H1 (cell line): ENCODE measurements at regions not wholly inside any gene's neighbourhood (a gene's known extent, or its start where the extent isn't known, plus 50 kb on each side); places are given as distances from the start of the nearest gene placed in this dataset.

Source experiments
- CTCF ChIA-PET: fragments of 300-600 bp; sonication (Branson Sonifier 250); formaldehyde crosslinking; loops from one replicate; lab custom pipeline; 2021; ENCODE audit not compliant: partially characterized antibody; lab: Charles Lee
- POLR2A ChIA-PET: fragments of 300-600 bp; sonication (Branson Sonifier 250); formaldehyde crosslinking; loops from one replicate; lab custom pipeline; 2021; ENCODE audit warnings: inconsistent platforms; ENCODE audit not compliant: partially characterized antibody; lab: Charles Lee
- DNase-seq, 2 experiments: peaks; one replicate each; pipeline versions ENCODE4 v3.0.0 to v3.0.0-alpha.2; 2010 to 2022; ENCODE audit warnings: low spot score in 2 of 2, low read depth in 1 of 2, mixed read lengths in 1 of 2
- FAIRE-seq: peaks from 2 replicates; lab custom pipeline; 2011; peaks lifted over from hg19 to GRCh38; lab: Jason Lieb, UNC
- H2AFZ ChIP-seq: 2 replicates; pipeline ENCODE4 v1.8.1; 2012; ENCODE audit warnings: low read length, inconsistent platforms
- H2AK5ac ChIP-seq: 2 replicates; pipeline ENCODE4 v1.6.1; 2013; ENCODE audit warnings: low read depth, low read length
- H2BK120ac ChIP-seq: replicated peaks from 2 replicates; pipeline ENCODE3; 2013; ENCODE audit warnings: low read depth, low read length, inconsistent platforms
- H2BK12ac ChIP-seq: 2 replicates; pipeline ENCODE4 v1.6.1; 2013; ENCODE audit warnings: low read depth, low read length
- H2BK15ac ChIP-seq: 2 replicates; pipeline ENCODE4 v1.6.1; 2013; ENCODE audit warnings: low read length
- H2BK20ac ChIP-seq: 2 replicates; pipeline ENCODE4 v1.6.1; 2013; ENCODE audit warnings: low read length
- H2BK5ac ChIP-seq: 2 replicates; pipeline ENCODE4 v1.6.1; 2013; ENCODE audit warnings: low read depth, low read length
- H3K14ac ChIP-seq: 2 replicates; pipeline ENCODE4 v1.6.1; 2013; ENCODE audit warnings: inconsistent platforms; ENCODE audit not compliant: insufficient read length
- H3K18ac ChIP-seq: 2 replicates; pipeline ENCODE4 v1.6.1; 2013; ENCODE audit warnings: low read length; ENCODE audit errors: extremely low read depth
- H3K23ac ChIP-seq: 2 replicates; pipeline ENCODE4 v1.6.1; 2013; ENCODE audit warnings: inconsistent platforms; ENCODE audit not compliant: insufficient read length
- H3K23me2 ChIP-seq: 2 replicates; pipeline ENCODE4 v1.6.1; 2013; ENCODE audit warnings: low read depth, low read length
- H3K27ac ChIP-seq: 2 replicates; pipeline ENCODE4 v1.6.1; 2011; ENCODE audit warnings: low read depth, low read length, inconsistent platforms
- H3K27me3 ChIP-seq, 4 experiments: replicated peaks in 1 of 4; 1 replicate in 1 of 4; 2 replicates in 3 of 4; pipeline versions ENCODE4 v1.6.1 to v1.8.1; 2011 to 2013; ENCODE audit warnings: low read length in 3 of 4, mild to moderate bottlenecking in 3 of 4, inconsistent platforms in 2 of 4, mixed read lengths in 2 of 4, moderate library complexity in 1 of 4; ENCODE audit not compliant: control insufficient read depth in 3 of 4, insufficient read depth in 3 of 4; ENCODE audit errors: extremely low read depth in 1 of 4
- H3K36me3 ChIP-seq, 4 experiments: 2 replicates each; pipeline versions ENCODE4 v1.6.1 to v1.8.1; 2011 to 2013; ENCODE audit warnings: mild to moderate bottlenecking in 4 of 4, low read length in 3 of 4, moderate library complexity in 2 of 4, control low read depth in 1 of 4, inconsistent platforms in 1 of 4; ENCODE audit not compliant: insufficient read depth in 4 of 4, control insufficient read depth in 2 of 4
- H3K4ac ChIP-seq: replicated peaks from 2 replicates; pipeline ENCODE3; 2013; ENCODE audit warnings: low read length, low read depth, mixed read lengths, inconsistent platforms; ENCODE audit not compliant: insufficient read length
- H3K4me1 ChIP-seq, 4 experiments: replicated peaks in 1 of 4; 1 replicate in 1 of 4; 2 replicates in 3 of 4; pipeline versions ENCODE4 v1.6.1 to v1.8.1; 2011 to 2013; ENCODE audit warnings: low read length in 3 of 4, inconsistent platforms in 2 of 4, mixed read lengths in 1 of 4; ENCODE audit not compliant: insufficient read depth in 4 of 4, control insufficient read depth in 3 of 4
- H3K4me2 ChIP-seq, 2 experiments: 2 replicates each; pipeline versions ENCODE4 v1.6.1 to v1.8.1; 2011 to 2013; ENCODE audit warnings: low read depth in 2 of 2, low read length in 2 of 2, control low read depth in 1 of 2, inconsistent platforms in 1 of 2, mild to moderate bottlenecking in 1 of 2; ENCODE audit not compliant: insufficient read depth in 1 of 2
- H3K4me3 ChIP-seq, 4 experiments: fragments of 200-600, 300-600 bp in 1 of 4; sonication (generic), shearing (Covaris generic), sonication (Bioruptor Twin) in 1 of 4; 2 replicates each; pipeline versions ENCODE4 v1.5.1 to v1.8.1; 2011 to 2016; ENCODE audit warnings: low read length in 4 of 4, low read depth in 3 of 4, control low read depth in 2 of 4, inconsistent platforms in 2 of 4, mild to moderate bottlenecking in 2 of 4, mixed read lengths in 1 of 4, moderate library complexity in 1 of 4; ENCODE audit not compliant: insufficient read depth in 2 of 4; ENCODE audit errors: extremely low read depth in 1 of 4
- H3K56ac ChIP-seq: replicated peaks from 2 replicates; pipeline ENCODE3; 2013; ENCODE audit warnings: low read depth, mild to moderate bottlenecking, mixed read lengths, low read length, inconsistent platforms; ENCODE audit not compliant: insufficient read length
- H3K79me1 ChIP-seq: 2 replicates; pipeline ENCODE4 v1.6.1; 2013; ENCODE audit warnings: low read depth, low read length, control low read depth
- H3K79me2 ChIP-seq, 2 experiments: 2 replicates each; pipeline versions ENCODE4 v1.6.1 to v1.8.1; 2012 to 2013; ENCODE audit warnings: low read length in 2 of 2, mild to moderate bottlenecking in 2 of 2, inconsistent platforms in 1 of 2; ENCODE audit not compliant: insufficient read depth in 2 of 2, control insufficient read depth in 1 of 2
- H3K9ac ChIP-seq, 4 experiments: replicated peaks in 1 of 4; 1 replicate in 1 of 4; 2 replicates in 3 of 4; pipeline versions ENCODE4 v1.6.1 to v1.8.1; 2011 to 2013; ENCODE audit warnings: low read depth in 3 of 4, low read length in 3 of 4, control low read depth in 2 of 4, mild to moderate bottlenecking in 2 of 4, moderate library complexity in 2 of 4, inconsistent platforms in 1 of 4; ENCODE audit errors: extremely low read depth in 1 of 4
- H3K9me3 ChIP-seq, 2 experiments: 2 replicates each; pipeline versions ENCODE4 v1.6.1 to v1.8.1; 2012 to 2013; ENCODE audit warnings: mild to moderate bottlenecking in 2 of 2, moderate library complexity in 2 of 2, control low read depth in 1 of 2, inconsistent platforms in 1 of 2, low read depth in 1 of 2, low read length in 1 of 2, mixed read lengths in 1 of 2; ENCODE audit not compliant: insufficient read depth in 2 of 2
- H4K20me1 ChIP-seq, 2 experiments: replicated peaks in 1 of 2; 2 replicates each; pipeline versions ENCODE3 to v1.8.1; 2011 to 2013; ENCODE audit warnings: inconsistent platforms in 2 of 2, low read length in 2 of 2, mild to moderate bottlenecking in 1 of 2; ENCODE audit not compliant: insufficient read depth in 2 of 2, control insufficient read depth in 1 of 2
- H4K5ac ChIP-seq: 2 replicates; pipeline ENCODE4 v1.6.1; 2013; ENCODE audit warnings: low read length, low read depth, mixed read lengths, inconsistent platforms; ENCODE audit not compliant: insufficient read length
- H4K8ac ChIP-seq: 2 replicates; pipeline ENCODE4 v1.8.0; 2013; ENCODE audit warnings: mild to moderate bottlenecking, moderate library complexity, low read length, inconsistent platforms; ENCODE audit not compliant: insufficient read depth; ENCODE audit errors: extremely low read depth
- H4K91ac ChIP-seq: replicated peaks from 2 replicates; pipeline ENCODE3; 2013; ENCODE audit warnings: low read length, mixed read lengths, inconsistent platforms; ENCODE audit not compliant: insufficient read length
- ATF2 ChIP-seq: IDR thresholded peaks from 2 replicates; pipeline ENCODE4 v1.6.1; 2012; ENCODE audit warnings: low read length, inconsistent platforms
- CHD2 ChIP-seq: IDR thresholded peaks from 2 replicates; pipeline ENCODE4 v1.6.1; 2012; ENCODE audit warnings: low read length, improper control_type of control experiment
- CTBP2 ChIP-seq: IDR thresholded peaks from 2 replicates; pipeline ENCODE4 v1.7.0; 2011; ENCODE audit warnings: borderline replicate concordance, mild to moderate bottlenecking, moderate library complexity, mixed read lengths, low read length; ENCODE audit not compliant: insufficient read depth, insufficient read length
- HDAC2 ChIP-seq, 2 experiments: fragments of 300-600 bp in 1 of 2; sonication (generic) in 1 of 2; IDR thresholded peaks; 2 replicates each; pipeline ENCODE4 v1.6.1; 2011 to 2012; ENCODE audit warnings: low read depth in 2 of 2, low read length in 2 of 2, mild to moderate bottlenecking in 2 of 2, moderate library complexity in 2 of 2, borderline replicate concordance in 1 of 2, inconsistent platforms in 1 of 2
- NRF1 ChIP-seq: IDR thresholded peaks from 2 replicates; pipeline ENCODE4 v1.6.1; 2011; ENCODE audit warnings: mild to moderate bottlenecking, low read depth, low read length, improper control_type of control experiment
- PHF8 ChIP-seq: fragments of 200-600 bp; sonication (generic); conservative IDR thresholded peaks from 2 replicates; pipeline ENCODE4 v1.7.1; 2012; ENCODE audit warnings: low read depth, mild to moderate bottlenecking, inconsistent platforms, low read length, moderate library complexity
- TAF7 ChIP-seq: optimal IDR thresholded peaks from 2 replicates; pipeline ENCODE3; 2011; ENCODE audit warnings: low read depth, mild to moderate bottlenecking, inconsistent platforms, low read length, moderate library complexity, borderline replicate concordance
- ZNF274 ChIP-seq: IDR thresholded peaks from 2 replicates; pipeline ENCODE4 v1.7.0; 2012; ENCODE audit warnings: low read length, borderline replicate concordance; ENCODE audit errors: extremely low read depth
- WGBS, 2 experiments: shearing (Covaris generic) in 1 of 2; methylation state at CpG; one replicate each; pipeline versions ENCODE4 v1.1.6 to v1.1.7; 2013 to 2015; ENCODE audit warnings: low lambda C conversion rate in 2 of 2, mixed read lengths in 2 of 2, inconsistent platforms in 1 of 2, low coverage in 1 of 2, missing lambda C conversion rate in 1 of 2; ENCODE audit not compliant: insufficient replicate concordance in 2 of 2, insufficient coverage in 1 of 2, insufficient read length in 1 of 2; ENCODE audit errors: extremely low coverage in 1 of 2, missing lambda C conversion rate in 1 of 2; 5-methylcytosine and 5-hydroxymethylcytosine counted together
- TF ChIP-seq, protein P1 (sequence below): IDR thresholded peaks from 2 replicates; pipeline ENCODE4 v1.6.1; 2012; ENCODE audit warnings: inconsistent platforms

DNA sequence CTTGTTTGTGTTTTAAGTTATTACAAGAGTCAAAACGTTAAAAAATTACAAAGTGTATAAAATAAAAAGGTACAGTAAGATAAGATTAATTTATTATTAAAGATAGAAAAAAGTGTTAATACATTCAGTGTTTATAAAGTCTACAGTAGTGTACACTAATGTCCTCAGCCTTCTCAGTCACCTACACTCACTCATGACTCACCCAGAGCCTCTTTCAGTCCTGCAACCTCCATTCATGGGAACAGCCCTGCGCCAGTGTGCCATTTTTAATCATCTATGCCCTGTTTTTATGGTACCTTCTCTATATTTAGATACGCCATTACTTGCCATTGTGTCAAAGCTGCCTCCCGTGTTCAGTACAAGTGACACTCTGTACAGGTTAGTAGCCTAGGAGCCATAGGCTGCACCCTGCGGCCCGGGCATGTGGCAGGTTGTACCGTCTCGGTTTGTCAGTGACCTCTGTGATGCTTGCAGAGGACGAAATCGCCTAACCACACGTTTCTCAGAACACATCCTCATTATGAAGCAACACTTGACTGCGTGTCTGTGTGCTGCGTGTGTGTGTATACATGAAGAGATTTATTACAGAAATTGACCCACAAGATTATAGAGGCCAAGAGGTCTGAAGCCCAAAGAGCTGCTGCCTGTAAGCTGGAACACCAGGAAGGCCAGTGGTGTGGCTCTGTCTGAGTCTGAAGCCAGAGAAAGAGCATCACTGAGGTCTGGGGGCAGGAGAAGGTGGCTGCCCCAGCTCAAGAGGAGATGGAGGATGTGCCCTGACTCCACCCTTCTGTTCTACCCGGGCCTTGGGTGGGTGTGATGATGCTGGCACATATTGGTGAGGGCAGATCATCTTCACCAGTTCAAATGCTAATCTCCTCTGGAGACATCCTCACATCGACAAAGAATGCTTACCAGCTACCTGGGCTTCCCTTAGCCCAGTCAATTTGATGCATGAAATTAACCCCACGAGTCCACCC lies 116.6 kb upstream of the C14orf180 start:
- ChIA-PET POLR2A (no interaction called here), CTCF (interaction anchor here (0.6 to 1.8 kb wide), 6 partner anchors 10 to 103 kb away, joined by 3 to 5 read pairs (median 4); no protein-coding TSS in a partner anchor)
- no peak overlapping the region for H4K91ac ChIP-seq
- WGBS, 2 experiments, result 78% methylated on average over 16 of the region's 16 CpGs; no CpG with 5 or more reads in 1 of the 2 experiments
- no peak overlapping the region for H2AFZ ChIP-seq
- no peak overlapping the region for H2BK20ac ChIP-seq
- H2BK12ac ChIP-seq, result no peak overlapping the region
- H2AK5ac ChIP-seq, result no peak overlapping the region
- no peak overlapping the region for H2BK5ac ChIP-seq
- FAIRE-seq (no peak), DNase-seq (peak in 1 of 2 experiments; percentile 33)
- H3K9me3 ChIP-seq, result no peaks in the 10 kb centered on the region
- H3K23me2 ChIP-seq, result peaks cover 10% of the 10 kb centered on the region; the same call in 1 of the 2 replicates
- H3K56ac ChIP-seq, result no peak overlapping the region
- no peaks in the 10 kb centered on the region for H3K79me2 ChIP-seq
- peaks cover 0 to 10% (median 4%) of the 10 kb centered on the region in 4 experiments; a peak in 5 of 7 replicates for H3K4me1 ChIP-seq
- no peaks in the 10 kb centered on the region for H3K36me3 ChIP-seq
- no peak overlapping the region for H3K18ac ChIP-seq
- H3K14ac ChIP-seq, result no peak overlapping the region
- no peak overlapping the region for H2BK15ac ChIP-seq
- no peak overlapping the region for H3K23ac ChIP-seq
- no peak overlapping the region for H3K9ac ChIP-seq
- no peaks in the 10 kb centered on the region for H3K79me1 ChIP-seq
- no peak overlapping the region for H4K8ac ChIP-seq
- H3K27me3 ChIP-seq, result peaks cover 11 to 28% (median 23%) of the 10 kb centered on the region in 4 experiments
- peaks cover 0 to 5% of the 10 kb centered on the region in 2 experiments for H4K20me1 ChIP-seq
- H2BK120ac ChIP-seq, result no peak overlapping the region
- H3K4me2 ChIP-seq, result peak overlapping the region in 1 of 2 experiments; percentile 83; a peak in 1 of 4 replicates
- H4K5ac ChIP-seq, result no peak overlapping the region
- no peak overlapping the region for H3K27ac ChIP-seq
- no peak overlapping the region for H3K4me3 ChIP-seq
- no peak overlapping the region for H3K4ac ChIP-seq
- TF ChIP-seq, protein P1, sequence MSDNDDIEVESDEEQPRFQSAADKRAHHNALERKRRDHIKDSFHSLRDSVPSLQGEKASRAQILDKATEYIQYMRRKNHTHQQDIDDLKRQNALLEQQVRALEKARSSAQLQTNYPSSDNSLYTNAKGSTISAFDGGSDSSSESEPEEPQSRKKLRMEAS, result no peak
- TF ChIP-seq CHD2 (no peak), ATF2 (no peak), PHF8 (no peak), NRF1 (no peak), ZNF274 (no peak), CTBP2 (no peak), HDAC2 (IDR thresholded peaks at IDR 0.05; ENCODE audit: borderline replicate concordance in 1 of 2, low read depth in 2 of 2, low read length in 2 of 2) (no peak), TAF7 (no peak)
